Testis (tissue), 2 donors: ENCODE measurements at regions not wholly inside any gene's neighbourhood (a gene's known extent, or its start where the extent isn't known, plus 50 kb on each side); places are given as distances from the start of the nearest gene placed in this dataset.

Experiments
- DNase-seq: peaks from one replicate; pipeline ENCODE4 v3.0.0-alpha.2; 2019
- H3K27ac ChIP-seq, 2 donors: fragments of 200-600 bp; sonication (generic); one replicate each; pipeline ENCODE4 v1.5.1; 2019
- H3K27me3 ChIP-seq: fragments of 200-600 bp; sonication (generic); one replicate; pipeline ENCODE4 v1.5.1; 2019
- H3K36me3 ChIP-seq: fragments of 200-600 bp; sonication (generic); one replicate; pipeline ENCODE4 v1.5.1; 2017; ENCODE audit warnings: low read depth; ENCODE audit errors: missing control alignments
- H3K4me1 ChIP-seq: fragments of 200-600 bp; sonication (generic); one replicate; pipeline ENCODE4 v1.5.1; 2019
- H3K4me3 ChIP-seq, 2 donors: fragments of 200-600 bp; sonication (generic); one replicate each; pipeline ENCODE4 v1.5.1; 2017 to 2019
- H3K9me3 ChIP-seq: fragments of 200-600 bp; sonication (generic); one replicate; pipeline ENCODE4 v1.5.1; 2017
- POLR2A ChIP-seq: fragments of 450-650 bp; IDR thresholded peaks from one replicate; pipeline ENCODE4 v1.6.1; 2017; ENCODE audit warnings: antibody characterized with exemption, mild to moderate bottlenecking, moderate library complexity
- WGBS, 2 donors: methylation state at CpG; one replicate each; pipeline ENCODE4 v1.1.5; 2018; 5-methylcytosine and 5-hydroxymethylcytosine counted together
- intact Hi-C: fragments of 100-400 bp; cut with DNase I; formaldehyde crosslinking; loops from one replicate; pipeline ENCODE4 v1.15.1; 2023; ENCODE audit warnings: low total_unique reads
- TF ChIP-seq, protein P1 (sequence below), 3 experiments: fragments of 450-650 bp in 2 of 3; fragments of 200-600 bp in 1 of 3; sonication (generic) in 1 of 3; IDR thresholded peaks; one replicate each; pipeline ENCODE4 v1.5.1; 2016 to 2019; ENCODE audit warnings: antibody characterized with exemption in 3 of 3, mild to moderate bottlenecking in 2 of 3, moderate library complexity in 1 of 3

DNA sequence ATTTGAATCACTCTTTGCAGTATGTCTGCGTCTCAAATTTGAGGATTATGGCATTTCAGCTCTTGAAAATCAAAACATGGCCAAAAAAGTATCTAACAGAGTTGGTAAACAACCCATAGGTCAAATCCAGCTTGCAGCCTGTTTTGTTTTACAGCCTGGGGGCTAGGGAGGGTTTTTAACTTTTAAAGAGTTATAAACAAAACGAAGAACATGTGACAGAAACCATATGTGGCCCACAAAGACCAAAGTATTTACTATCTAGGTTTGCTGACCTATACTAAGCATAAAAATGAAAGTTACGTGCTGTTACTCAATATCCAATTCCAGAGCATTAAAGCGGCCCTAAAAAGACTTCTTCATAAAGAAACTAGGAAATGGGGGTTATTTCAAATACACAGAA, 55.5 kb upstream of the STARD3NL start:
- no peak for TF ChIP-seq POLR2A
- TF ChIP-seq, protein P1, sequence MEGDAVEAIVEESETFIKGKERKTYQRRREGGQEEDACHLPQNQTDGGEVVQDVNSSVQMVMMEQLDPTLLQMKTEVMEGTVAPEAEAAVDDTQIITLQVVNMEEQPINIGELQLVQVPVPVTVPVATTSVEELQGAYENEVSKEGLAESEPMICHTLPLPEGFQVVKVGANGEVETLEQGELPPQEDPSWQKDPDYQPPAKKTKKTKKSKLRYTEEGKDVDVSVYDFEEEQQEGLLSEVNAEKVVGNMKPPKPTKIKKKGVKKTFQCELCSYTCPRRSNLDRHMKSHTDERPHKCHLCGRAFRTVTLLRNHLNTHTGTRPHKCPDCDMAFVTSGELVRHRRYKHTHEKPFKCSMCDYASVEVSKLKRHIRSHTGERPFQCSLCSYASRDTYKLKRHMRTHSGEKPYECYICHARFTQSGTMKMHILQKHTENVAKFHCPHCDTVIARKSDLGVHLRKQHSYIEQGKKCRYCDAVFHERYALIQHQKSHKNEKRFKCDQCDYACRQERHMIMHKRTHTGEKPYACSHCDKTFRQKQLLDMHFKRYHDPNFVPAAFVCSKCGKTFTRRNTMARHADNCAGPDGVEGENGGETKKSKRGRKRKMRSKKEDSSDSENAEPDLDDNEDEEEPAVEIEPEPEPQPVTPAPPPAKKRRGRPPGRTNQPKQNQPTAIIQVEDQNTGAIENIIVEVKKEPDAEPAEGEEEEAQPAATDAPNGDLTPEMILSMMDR (IDR thresholded peaks at IDR 0.05): no peak
- Histone ChIP-seq H3K27ac (no peak overlapping the region), H3K27me3 (no peaks in the 10 kb centered on the region), H3K9me3 (no peaks in the 10 kb centered on the region), H3K4me3 (no peak overlapping the region), H3K4me1 (no peaks in the 10 kb centered on the region), H3K36me3 (no peaks in the 10 kb centered on the region)
- WGBS, 2 donors: 81 to 83% methylated on average over 4 of the region's 4 CpGs
- intact Hi-C loops: no loop called here
- no peak for DNase-seq

DNA sequence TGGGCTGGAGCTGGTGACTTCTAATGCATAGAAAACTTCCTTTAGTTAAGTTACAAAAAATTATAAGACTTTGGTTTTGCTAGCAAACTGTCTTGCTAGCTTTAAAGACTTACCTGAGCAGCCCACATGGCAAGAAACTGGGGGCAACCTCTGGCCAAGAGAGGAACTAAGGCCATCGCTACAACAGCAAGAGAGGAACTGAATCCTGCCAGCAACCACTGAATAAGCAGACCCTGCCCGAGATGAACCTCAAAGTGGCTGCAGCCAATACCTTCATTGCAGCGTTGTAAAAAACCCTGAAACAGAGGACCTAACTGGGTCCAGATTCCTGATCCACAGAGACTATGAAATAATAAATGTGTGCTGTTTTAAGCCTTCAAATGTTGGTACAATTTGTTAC, 54.6 kb upstream of the STARD3NL start:
- no peak overlapping the region for H3K27ac ChIP-seq
- 77 to 89% methylated on average over 3 of the region's 3 CpGs for WGBS, 2 donors
- H3K27me3 ChIP-seq: no peaks in the 10 kb centered on the region
- no peaks in the 10 kb centered on the region for H3K4me1 ChIP-seq
- no peak overlapping the region for H3K4me3 ChIP-seq
- no peak for DNase-seq
- TF ChIP-seq POLR2A: no peak
- TF ChIP-seq, protein P1 (IDR thresholded peaks at IDR 0.05): no peak
- no peaks in the 10 kb centered on the region for H3K36me3 ChIP-seq
- intact Hi-C loops: no loop called here
- H3K9me3 ChIP-seq: no peaks in the 10 kb centered on the region

DNA sequence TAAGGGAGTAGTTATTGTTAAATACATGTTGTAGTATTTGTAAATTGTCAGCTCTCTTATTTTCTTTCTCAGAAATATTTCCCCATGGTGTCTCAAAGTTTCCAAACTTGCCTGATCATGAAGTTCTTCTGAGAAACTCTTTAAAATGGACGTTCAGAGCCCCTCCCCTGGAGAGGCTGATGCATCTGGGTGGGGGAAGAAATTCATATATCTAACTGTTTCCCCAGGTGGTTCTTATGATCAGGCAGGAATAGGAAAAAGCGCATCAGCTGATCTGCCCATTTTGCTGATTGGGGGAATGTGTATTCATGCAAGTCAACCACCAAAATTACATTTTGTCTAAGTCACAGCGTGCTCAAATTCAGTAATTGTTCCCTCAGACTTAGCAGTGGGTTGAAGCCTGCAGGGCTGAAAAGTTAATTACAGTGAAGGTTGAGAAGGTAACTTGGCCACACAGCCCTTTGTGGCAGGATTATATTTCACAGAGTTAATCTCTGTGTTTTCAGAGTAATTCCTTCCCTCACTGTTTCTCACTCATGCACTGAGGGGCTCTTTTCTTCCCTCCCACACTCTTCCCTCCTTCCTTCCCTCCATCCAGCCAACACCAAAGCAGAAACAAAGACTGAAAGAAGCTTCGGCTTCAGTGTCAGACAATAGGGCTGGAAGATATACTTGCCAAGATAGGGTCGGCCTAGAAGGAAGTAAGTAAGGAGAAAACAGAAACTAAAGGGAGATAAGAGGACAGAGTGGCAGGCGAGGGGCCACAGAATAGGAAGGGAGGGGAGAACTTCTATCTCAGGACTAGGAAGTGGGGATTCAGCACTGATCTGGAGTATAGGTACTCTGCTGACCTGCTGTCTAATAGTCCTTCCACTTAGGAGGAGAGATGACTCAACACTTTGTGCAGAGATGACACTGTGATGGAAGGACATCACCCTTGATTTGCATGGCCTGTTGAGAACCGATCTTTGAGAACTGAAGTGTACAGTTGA, 50.5 kb upstream of the STARD3NL start:
- no peak for TF ChIP-seq POLR2A
- TF ChIP-seq, protein P1 (IDR thresholded peaks at IDR 0.05): no peak
- 77 to 80% methylated on average over 7 of the region's 7 CpGs for WGBS, 2 donors
- Histone ChIP-seq H3K36me3 (no peaks in the 10 kb centered on the region), H3K27ac (no peak overlapping the region), H3K27me3 (no peaks in the 10 kb centered on the region), H3K4me1 (no peaks in the 10 kb centered on the region), H3K9me3 (no peaks in the 10 kb centered on the region), H3K4me3 (no peak overlapping the region)
- intact Hi-C loops: no loop called here
- DNase-seq: no peak
